Caco-2 (cell line): ENCODE measurements at regions not wholly inside any gene's neighbourhood (a gene's known extent, or its start where the extent isn't known, plus 50 kb on each side); places are given as distances from the start of the nearest gene placed in this dataset.

Source experiments
- BruUV-seq: library from RNA; stranded (reverse); fragments of 400-500 nt; replicated peaks from 2 replicates; lab custom pipeline; 2021; lab: Mats Ljungman, UMichigan
- CTCF ChIA-PET: fragments of 300-600 bp; sonication (Branson Sonifier 250); formaldehyde crosslinking; loops from one replicate; lab custom pipeline; 2022; ENCODE audit warnings: antibody characterized with exemption; lab: Charles Lee
- POLR2A ChIA-PET: fragments of 300-600 bp; sonication (Branson Sonifier 250); formaldehyde crosslinking; loops from one replicate; lab custom pipeline; 2022; ENCODE audit warnings: antibody characterized with exemption; lab: Charles Lee
- DNase-seq, 2 experiments: peaks; one replicate each; pipeline versions ENCODE4 v3.0.0 to v3.0.0-alpha.2; 2020 to 2022
- H3K27me3 ChIP-seq: replicated peaks from 2 replicates; pipeline ENCODE4 v1.6.0; 2011; ENCODE audit warnings: low read length; ENCODE audit not compliant: control insufficient read depth, insufficient read depth
- H3K36me3 ChIP-seq: 2 replicates; pipeline ENCODE4 v1.5.1; 2011; ENCODE audit warnings: low read length; ENCODE audit not compliant: control insufficient read depth, insufficient read depth
- H3K4me1 ChIP-seq: fragments of 250-450 bp; sonication (Bioruptor Pico); 2 replicates; pipeline ENCODE4 v1.5.1; 2020; ENCODE audit warnings: mild to moderate bottlenecking
- H3K4me3 ChIP-seq: 2 replicates; pipeline ENCODE4 v1.5.1; 2011; ENCODE audit warnings: low read depth, mild to moderate bottlenecking, control low read depth, low read length
- H3K9me3 ChIP-seq: fragments of 250-450 bp; sonication (Bioruptor Pico); 2 replicates; pipeline ENCODE4 v1.5.1; 2020; ENCODE audit warnings: mild to moderate bottlenecking, moderate library complexity
- H3K27ac Mint-ChIP-seq: one replicate; pipeline ENCODE4 v1.8.0; 2022; ENCODE audit warnings: mixed read lengths; ENCODE audit not compliant: unreplicated experiment
- H3K27me3 Mint-ChIP-seq: one replicate; pipeline ENCODE4 v1.8.0; 2022; ENCODE audit warnings: mixed read lengths; ENCODE audit not compliant: insufficient read depth, unreplicated experiment
- H3K36me3 Mint-ChIP-seq: one replicate; pipeline ENCODE4 v1.8.0; 2022; ENCODE audit warnings: mild to moderate bottlenecking, mixed read lengths; ENCODE audit not compliant: insufficient read depth, unreplicated experiment
- H3K4me1 Mint-ChIP-seq: one replicate; pipeline ENCODE4 v1.8.0; 2022; ENCODE audit warnings: low read depth, mixed read lengths; ENCODE audit not compliant: unreplicated experiment
- H3K4me3 Mint-ChIP-seq: one replicate; pipeline ENCODE4 v1.8.0; 2022; ENCODE audit warnings: mild to moderate bottlenecking, moderate library complexity, mixed read lengths; ENCODE audit not compliant: unreplicated experiment
- H3K9me3 Mint-ChIP-seq: one replicate; pipeline ENCODE4 v1.8.0; 2022; ENCODE audit warnings: mixed read lengths; ENCODE audit not compliant: unreplicated experiment
- CTCF ChIP-seq, 2 experiments: fragments of 200-600 bp in 1 of 2; IDR thresholded peaks; 1 replicate in 1 of 2; 2 replicates in 1 of 2; pipeline versions ENCODE4 v1.5.1 to v1.8.0; 2011 to 2022; ENCODE audit warnings: antibody characterized with exemption in 1 of 2, control low read depth in 1 of 2, inconsistent platforms in 1 of 2, low read depth in 1 of 2, low read length in 1 of 2, mild to moderate bottlenecking in 1 of 2, moderate library complexity in 1 of 2; ENCODE audit not compliant: insufficient read depth in 1 of 2, severe bottlenecking in 1 of 2, unreplicated experiment in 1 of 2
- intact Hi-C: fragments of 100-400 bp; cut with micrococcal nuclease; formaldehyde crosslinking; loops from one replicate; pipeline ENCODE4 v1.10.0; 2022; ENCODE audit not compliant: unreplicated experiment

DNA sequence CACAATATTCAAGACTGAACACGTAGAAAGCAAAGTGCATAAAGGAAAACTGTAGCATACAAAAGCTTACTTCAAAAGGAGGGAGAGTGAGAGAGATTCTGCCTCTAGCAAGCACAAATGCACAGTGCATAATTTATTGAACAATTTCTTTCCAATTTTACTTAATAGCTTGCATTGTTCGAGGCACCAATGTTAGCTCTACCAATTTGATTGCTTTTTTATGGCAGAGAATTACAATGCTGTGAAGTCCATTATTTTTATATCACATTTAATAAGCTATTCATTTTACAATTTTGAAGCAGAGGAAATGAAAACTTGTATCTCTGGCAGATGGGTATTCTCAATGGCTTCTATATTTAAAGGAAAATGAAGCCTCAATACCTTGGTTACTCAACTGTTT is 331.7 kb downstream of the GPM6A start:
- intact Hi-C loops, result no loop called here
- H3K9me3 Mint-ChIP-seq, result no peaks in the 10 kb centered on the region
- Histone ChIP-seq H3K36me3 (no peaks in the 10 kb centered on the region), H3K9me3 (no peaks in the 10 kb centered on the region), H3K4me1 (no peaks in the 10 kb centered on the region), H3K27me3 (no peaks in the 10 kb centered on the region), H3K4me3 (no peak overlapping the region)
- TF ChIP-seq CTCF (IDR thresholded peaks at IDR 0.05; ENCODE audit: insufficient read depth in 1 of 2, low read depth in 1 of 2, low read length in 1 of 2, severe bottlenecking in 1 of 2, unreplicated experiment in 1 of 2), result no peak
- no TSS peak for BruUV-seq
- DNase-seq, result no peak
- H3K4me1 Mint-ChIP-seq, result no peaks in the 10 kb centered on the region
- no peaks in the 10 kb centered on the region for H3K36me3 Mint-ChIP-seq
- ChIA-PET CTCF (no interaction called here), POLR2A (no interaction called here)
- peaks cover 2% of the 10 kb centered on the region for H3K27me3 Mint-ChIP-seq
- no peak overlapping the region for H3K4me3 Mint-ChIP-seq
- H3K27ac Mint-ChIP-seq, result no peak overlapping the region

DNA sequence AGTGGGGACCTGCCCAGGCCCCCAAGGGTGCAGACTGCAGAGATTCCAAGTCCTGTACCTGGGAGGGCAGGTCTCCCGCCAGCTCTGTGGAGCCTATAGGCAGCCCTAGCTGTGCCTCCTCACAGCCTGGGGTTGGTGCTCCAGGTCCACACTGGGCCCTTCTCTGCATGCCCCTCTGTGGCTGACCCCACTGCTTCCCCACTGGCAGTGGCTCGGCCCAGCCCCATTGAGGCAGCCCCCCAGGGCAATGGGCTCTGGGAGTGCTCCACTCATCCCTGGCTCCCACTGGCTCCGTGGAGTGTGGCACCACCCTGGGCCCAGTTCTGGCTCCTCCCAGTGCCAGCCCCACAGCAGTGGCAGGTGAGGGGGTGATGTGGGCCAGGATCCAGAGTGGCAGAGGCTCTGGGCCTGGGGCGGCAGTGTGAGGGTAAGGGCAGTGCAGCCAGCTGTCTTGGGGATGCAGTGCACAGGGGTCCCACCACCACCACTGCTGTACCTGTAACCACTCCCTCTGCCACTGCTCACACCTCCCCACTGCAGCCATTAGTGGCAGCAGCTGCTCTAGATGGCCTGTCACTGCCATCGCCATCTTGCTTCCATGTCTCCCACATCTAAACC is 312.2 kb downstream of the GPM6A start:
- Mint-ChIP-seq H3K4me1 (no peaks in the 10 kb centered on the region), H3K9me3 (peaks cover 17% of the 10 kb centered on the region), H3K36me3 (no peaks in the 10 kb centered on the region), H3K4me3 (no peak overlapping the region), H3K27me3 (peaks cover 3% of the 10 kb centered on the region), H3K27ac (no peak overlapping the region)
- H3K27me3 ChIP-seq, result no peaks in the 10 kb centered on the region
- ChIA-PET CTCF (no interaction called here), POLR2A (no interaction called here)
- BruUV-seq, result no TSS peak
- intact Hi-C loops, result no loop called here
- H3K4me3 ChIP-seq, result no peak overlapping the region
- H3K9me3 ChIP-seq, result no peaks in the 10 kb centered on the region
- no peak for TF ChIP-seq CTCF (IDR thresholded peaks at IDR 0.05; ENCODE audit: insufficient read depth in 1 of 2, low read depth in 1 of 2, low read length in 1 of 2, severe bottlenecking in 1 of 2, unreplicated experiment in 1 of 2)
- no peak for DNase-seq
- no peaks in the 10 kb centered on the region for H3K36me3 ChIP-seq
- H3K4me1 ChIP-seq, result no peaks in the 10 kb centered on the region

- Mint-ChIP-seq H3K4me3 (no peak overlapping the region), H3K27ac (no peak overlapping the region), H3K9me3 (peaks cover 17% of the 10 kb centered on the region), H3K4me1 (no peaks in the 10 kb centered on the region), H3K27me3 (peaks cover 3% of the 10 kb centered on the region), H3K36me3 (no peaks in the 10 kb centered on the region)
- no TSS peak for BruUV-seq
- TF ChIP-seq CTCF (IDR thresholded peaks at IDR 0.05; ENCODE audit: insufficient read depth in 1 of 2, low read depth in 1 of 2, low read length in 1 of 2, severe bottlenecking in 1 of 2, unreplicated experiment in 1 of 2), result no peak
- H3K9me3 ChIP-seq, result no peaks in the 10 kb centered on the region
- DNase-seq, result no peak
- no peaks in the 10 kb centered on the region for H3K36me3 ChIP-seq
- no peaks in the 10 kb centered on the region for H3K27me3 ChIP-seq
- no peak overlapping the region for H3K4me3 ChIP-seq
- POLR2A ChIA-PET, result no interaction called here
- CTCF ChIA-PET, result no interaction called here
- no peaks in the 10 kb centered on the region for H3K4me1 ChIP-seq
- intact Hi-C loops, result no loop called here
Measured at GRCh38 chr4:175504318-175504717, 307.7 kb downstream of the GPM6A start.
